ENCODE measurements at regions not wholly inside any gene's neighbourhood (a gene's known extent, or its start where the extent isn't known, plus 50 kb on each side); places are given as distances from the start of the nearest gene placed in this dataset.

DNA sequence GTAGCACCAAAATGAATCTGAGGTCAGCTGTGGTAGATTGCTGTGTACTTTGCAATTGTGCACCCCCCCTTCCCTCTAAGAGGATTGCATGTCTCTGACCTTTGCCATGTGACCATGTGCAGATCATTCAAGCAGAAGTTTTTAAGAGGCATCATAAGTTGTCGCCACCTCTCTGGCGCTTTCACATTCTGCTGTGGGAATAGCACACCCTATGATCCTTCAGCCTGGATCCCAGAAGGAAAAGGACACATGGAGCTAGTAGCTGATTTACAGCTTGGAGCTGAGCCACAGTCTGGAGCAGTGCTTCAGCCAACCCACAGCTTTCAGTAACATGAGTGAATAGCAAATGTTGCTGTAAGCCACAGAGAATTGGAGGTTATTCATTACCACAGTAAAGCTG, 158.5 kb downstream of the TSEN15 start:
- no peak for TF ChIP-seq CTCF (IDR thresholded peaks at IDR 0.05; ENCODE audit: poor library complexity)
- TF ChIP-seq EZH2phosphoT487 (IDR thresholded peaks at IDR 0.05; ENCODE audit: low read depth, severe bottlenecking, unreplicated experiment) = no peak
- no peak for TF ChIP-seq EZH2 (IDR thresholded peaks at IDR 0.05; ENCODE audit: borderline replicate concordance)

Measured in hepatocyte (in vitro differentiated cells).